Left ventricle myocardium superior (tissue), 1 donor: ENCODE measurements at regions not wholly inside any gene's neighbourhood (a gene's known extent, or its start where the extent isn't known, plus 50 kb on each side); places are given as distances from the start of the nearest gene placed in this dataset.
"Not testable (repeated sequence)": the region's sequence is repeated elsewhere in the genome, so short reads cannot be mapped to it uniquely, and the experiment has no call there.

Experiments used
- ATAC-seq: fragments of 200-7000 bp; cut with Tn5 transposase; one replicate; pipeline ENCODE4 v1.9.1; 2020; ENCODE audit warnings: mild to moderate bottlenecking, moderate library complexity
- DNase-seq: peaks from one replicate; pipeline ENCODE4 v3.0.0-alpha.2; 2020
- intact Hi-C: fragments of 100-400 bp; cut with micrococcal nuclease; formaldehyde crosslinking; loops from one replicate; pipeline ENCODE4 v1.11.0; 2022
- donor health status: DM: no; HTN: yes; CAD: no; lungs with severe emphysema.

- DNase-seq, ATAC-seq, intact Hi-C loops: not testable (repeated sequence)
Measured at GRCh38 chr9:97248252-97248651, 59.2 kb upstream of the CCDC180 start.

GRCh38 chr9:97243606-97244005 is 63.9 kb upstream of the CCDC180 start:
- DNase-seq, result no peak
- intact Hi-C loops, result no loop called here
- ATAC-seq, result no peak

- ATAC-seq, DNase-seq, intact Hi-C loops: not testable (repeated sequence)
Measured at GRCh38 chr9:97241430-97241829, 66.0 kb upstream of the CCDC180 start.

- DNase-seq, result peak; percentile 90
- intact Hi-C loops, result no loop called here
- ATAC-seq, result peak; percentile 100
Measured at GRCh38 chr9:97237951-97238889, 69.2 kb upstream of the CCDC180 start.

GRCh38 chr9:97237311-97237786 is 70.1 kb upstream of the CCDC180 start:
- DNase-seq (no peak), ATAC-seq (no peak)
- intact Hi-C loops, result no loop called here

GRCh38 chr9:97233009-97233400 is 74.5 kb upstream of the CCDC180 start:
- intact Hi-C loops, result not testable (repeated sequence)

GRCh38 chr9:97232060-97233008 is 75.1 kb upstream of the CCDC180 start:
- ATAC-seq, intact Hi-C loops, DNase-seq: not testable (repeated sequence)

More at GRCh38 chr9:97233009-97233400, 74.5 kb upstream of the CCDC180 start:
- not testable (repeated sequence) for DNase-seq, ATAC-seq

GRCh38 chr9:97222393-97222792 is 85.1 kb upstream of the CCDC180 start:
- intact Hi-C loops, result not testable (repeated sequence)
- ATAC-seq, result peak; percentile 33
- DNase-seq, result peak; percentile 49

- DNase-seq (peak; percentile 82), ATAC-seq (peak; percentile 100)
- intact Hi-C loops, result not testable (repeated sequence)
Measured at GRCh38 chr9:97221478-97222355, 85.7 kb upstream of the CCDC180 start.

- intact Hi-C loops, result no loop called here
- DNase-seq, result no peak
- ATAC-seq, result peak; percentile 12
Measured at GRCh38 chr9:97220894-97221477, 86.5 kb upstream of the CCDC180 start.

- intact Hi-C loops, ATAC-seq, DNase-seq: not testable (repeated sequence)
Measured at GRCh38 chr9:97220396-97220795, 87.1 kb upstream of the CCDC180 start.

GRCh38 chr9:97219443-97220140 is 87.9 kb upstream of the CCDC180 start:
- ATAC-seq, DNase-seq, intact Hi-C loops: not testable (repeated sequence)

GRCh38 chr9:97215127-97215526 is 92.3 kb upstream of the CCDC180 start:
- ATAC-seq, intact Hi-C loops, DNase-seq: not testable (repeated sequence)

- ATAC-seq, DNase-seq, intact Hi-C loops: not testable (repeated sequence)
Measured at GRCh38 chr9:97214556-97214955, 92.9 kb upstream of the CCDC180 start.

GRCh38 chr9:97199683-97200082 is 107.8 kb upstream of the CCDC180 start:
- ATAC-seq, result peak; percentile 41
- intact Hi-C loops, result not testable (repeated sequence)

GRCh38 chr9:97193767-97194166 is 113.7 kb upstream of the CCDC180 start:
- ATAC-seq, DNase-seq, intact Hi-C loops: not testable (repeated sequence)

More at GRCh38 chr9:97199683-97200082, 107.8 kb upstream of the CCDC180 start:
- DNase-seq, result not testable (repeated sequence)

GRCh38 chr9:97188545-97188944 is 118.9 kb upstream of the CCDC180 start:
- intact Hi-C loops, result no loop called here
- DNase-seq (no peak), ATAC-seq (no peak)
